Activated naive CD4-positive, alpha-beta T cell treated with anti-CD3 and anti-CD28 coated beads, Interleukin-2, amount 50 U/mL, for 24 hours (primary cell): ENCODE measurements at regions not wholly inside any gene's neighbourhood (a gene's known extent, or its start where the extent isn't known, plus 50 kb on each side); places are given as distances from the start of the nearest gene placed in this dataset.
"Not testable (repeated sequence)": the region's sequence is repeated elsewhere in the genome, so short reads cannot be mapped to it uniquely, and the experiment has no call there.

Source experiments
- H3K27ac Mint-ChIP-seq: one replicate; pipeline ENCODE4 v1.8.0; 2021; ENCODE audit warnings: mild to moderate bottlenecking, mixed read lengths
- H3K27me3 Mint-ChIP-seq: one replicate; pipeline ENCODE4 v1.8.0; 2021; ENCODE audit warnings: mixed read lengths
- H3K36me3 Mint-ChIP-seq: one replicate; pipeline ENCODE4 v1.8.0; 2021; ENCODE audit warnings: mixed read lengths
- H3K4me1 Mint-ChIP-seq: one replicate; pipeline ENCODE4 v1.8.0; 2021; ENCODE audit warnings: mixed read lengths
- H3K4me3 Mint-ChIP-seq: one replicate; pipeline ENCODE4 v1.8.0; 2021; ENCODE audit warnings: mild to moderate bottlenecking, mixed read lengths
- H3K9me3 Mint-ChIP-seq: one replicate; pipeline ENCODE4 v1.8.0; 2021; ENCODE audit warnings: mixed read lengths

DNA sequence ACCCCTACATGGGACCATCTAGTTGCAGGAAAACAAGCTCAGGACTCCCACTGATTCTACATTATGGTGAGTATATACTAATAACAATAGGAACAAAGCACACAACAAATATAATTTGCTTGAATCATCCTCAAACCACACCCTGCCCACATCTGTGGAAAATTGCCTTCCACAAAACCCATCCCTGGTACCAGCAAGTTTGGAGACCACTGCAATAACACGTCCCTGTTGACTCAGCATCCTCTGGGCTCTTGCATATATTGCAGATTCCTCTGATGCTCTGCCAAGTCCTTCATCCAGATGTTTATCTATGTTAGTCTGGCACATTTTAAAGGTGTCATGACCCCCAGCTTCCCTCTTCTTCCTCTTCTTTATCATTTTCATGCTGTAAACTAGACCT is 138.4 kb downstream of the PCTP start:
- Mint-ChIP-seq H3K27ac (no peak overlapping the region), H3K27me3 (peaks cover 5% of the 10 kb centered on the region), H3K36me3 (peaks cover 1% of the 10 kb centered on the region), H3K4me3 (no peak overlapping the region), H3K4me1 (no peaks in the 10 kb centered on the region), H3K9me3 (peaks cover 6% of the 10 kb centered on the region)

DNA sequence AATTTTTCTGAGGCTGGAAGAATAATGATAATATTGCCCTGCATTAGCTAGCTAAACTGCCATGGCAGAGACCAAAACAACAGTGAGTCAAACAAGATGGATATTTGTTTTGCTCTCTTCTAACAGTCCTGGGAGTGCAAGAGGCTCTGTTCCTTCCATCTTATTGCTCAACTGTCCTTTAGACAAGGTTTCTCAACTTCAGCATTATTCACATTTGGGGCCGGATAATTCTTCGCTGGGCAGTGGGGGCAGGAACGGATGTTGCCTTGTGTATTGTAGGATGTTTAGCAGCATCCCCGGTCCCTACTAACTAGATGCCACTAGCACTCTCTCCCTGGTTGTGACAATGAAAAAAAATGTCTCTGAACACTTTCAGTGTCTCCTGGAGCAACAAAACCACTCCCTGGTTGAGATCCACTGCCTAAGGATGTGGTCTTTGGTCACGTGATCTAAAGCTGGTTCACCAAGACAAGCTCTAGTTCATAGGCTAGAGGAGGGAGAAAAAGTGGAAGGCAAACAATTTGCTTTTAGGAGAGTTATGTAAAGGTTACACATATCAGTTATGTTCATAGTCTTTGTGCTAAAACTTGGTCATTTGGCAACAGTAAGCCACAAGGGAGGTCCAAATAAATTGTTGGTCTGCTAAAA is 144.4 kb downstream of the PCTP start:
- H3K36me3 Mint-ChIP-seq, result no peaks in the 10 kb centered on the region
- H3K4me3 Mint-ChIP-seq, result no peak overlapping the region
- H3K4me1 Mint-ChIP-seq, result no peaks in the 10 kb centered on the region
- no peaks in the 10 kb centered on the region for H3K9me3 Mint-ChIP-seq
- peaks cover 5% of the 10 kb centered on the region for H3K27me3 Mint-ChIP-seq
- peak overlapping the region; percentile 1 for H3K27ac Mint-ChIP-seq

DNA sequence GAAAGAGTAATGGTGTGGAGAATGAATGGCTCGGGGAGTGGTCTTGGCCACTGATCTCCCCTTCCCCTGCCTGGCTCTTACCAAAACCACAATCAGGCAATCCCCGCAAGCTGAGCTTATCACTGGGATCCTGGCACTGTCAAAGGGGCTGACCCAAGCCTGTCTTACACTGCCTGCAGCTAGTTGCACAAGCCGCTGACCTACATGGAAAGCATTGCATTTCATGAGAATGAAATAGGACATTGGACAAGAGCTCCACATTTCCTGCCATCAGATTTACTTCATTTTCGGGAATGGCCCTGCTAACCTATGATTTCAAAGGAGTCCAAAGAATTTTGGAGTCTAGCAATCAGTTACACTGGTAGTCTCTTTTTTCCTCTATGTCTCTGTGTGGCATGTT is 146.4 kb downstream of the PCTP start:
- Mint-ChIP-seq H3K4me1 (no peaks in the 10 kb centered on the region), H3K36me3 (no peaks in the 10 kb centered on the region), H3K4me3 (no peak overlapping the region), H3K27ac (no peak overlapping the region), H3K9me3 (no peaks in the 10 kb centered on the region), H3K27me3 (peaks cover 2% of the 10 kb centered on the region)

DNA sequence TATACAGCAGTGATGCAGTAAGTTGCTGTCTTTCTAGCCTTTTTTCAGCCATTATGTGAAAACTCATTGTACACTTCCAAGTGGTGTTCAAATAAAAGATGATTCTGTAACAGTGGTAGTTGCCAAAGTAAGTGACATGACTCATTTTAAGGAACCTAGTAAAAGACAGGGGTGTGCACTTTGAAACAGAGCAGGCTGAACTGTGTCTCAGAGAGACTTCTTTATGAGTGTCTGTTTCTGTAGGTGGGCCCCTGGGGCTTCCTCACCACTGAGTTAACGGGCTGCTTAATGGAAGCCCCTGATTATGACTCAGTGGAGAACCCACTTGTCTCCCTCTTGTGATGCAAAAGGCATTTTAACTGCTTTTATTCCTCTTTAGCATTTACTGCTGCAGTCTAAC is 147.3 kb downstream of the PCTP start:
- no peaks in the 10 kb centered on the region for H3K36me3 Mint-ChIP-seq
- H3K4me3 Mint-ChIP-seq, result no peak overlapping the region
- no peak overlapping the region for H3K27ac Mint-ChIP-seq
- peaks cover 2% of the 10 kb centered on the region for H3K27me3 Mint-ChIP-seq
- H3K4me1 Mint-ChIP-seq, result no peaks in the 10 kb centered on the region
- H3K9me3 Mint-ChIP-seq, result no peaks in the 10 kb centered on the region

DNA sequence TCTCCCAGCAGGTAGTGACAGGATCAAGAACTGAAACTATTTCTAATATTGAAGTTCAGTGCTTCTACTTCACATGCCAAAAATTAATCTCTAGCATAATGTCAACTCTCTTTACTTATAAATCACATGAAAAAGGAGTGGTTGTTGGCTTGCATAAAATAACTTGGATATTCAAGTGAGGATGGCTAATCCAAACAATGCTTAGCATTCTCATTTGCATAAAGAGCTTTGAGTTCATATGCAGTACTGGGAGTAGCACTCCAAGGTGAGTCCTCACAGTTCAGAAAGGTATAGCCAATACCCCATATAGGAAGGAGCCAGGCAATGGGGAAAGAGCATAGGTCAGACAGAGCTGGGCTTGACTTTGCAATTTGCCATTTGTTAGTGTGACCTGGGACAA is 149.3 kb downstream of the PCTP start:
- Mint-ChIP-seq H3K27me3 (peaks cover 2% of the 10 kb centered on the region), H3K27ac (no peak overlapping the region), H3K4me3 (no peak overlapping the region), H3K36me3 (no peaks in the 10 kb centered on the region), H3K4me1 (no peaks in the 10 kb centered on the region), H3K9me3 (no peaks in the 10 kb centered on the region)

DNA sequence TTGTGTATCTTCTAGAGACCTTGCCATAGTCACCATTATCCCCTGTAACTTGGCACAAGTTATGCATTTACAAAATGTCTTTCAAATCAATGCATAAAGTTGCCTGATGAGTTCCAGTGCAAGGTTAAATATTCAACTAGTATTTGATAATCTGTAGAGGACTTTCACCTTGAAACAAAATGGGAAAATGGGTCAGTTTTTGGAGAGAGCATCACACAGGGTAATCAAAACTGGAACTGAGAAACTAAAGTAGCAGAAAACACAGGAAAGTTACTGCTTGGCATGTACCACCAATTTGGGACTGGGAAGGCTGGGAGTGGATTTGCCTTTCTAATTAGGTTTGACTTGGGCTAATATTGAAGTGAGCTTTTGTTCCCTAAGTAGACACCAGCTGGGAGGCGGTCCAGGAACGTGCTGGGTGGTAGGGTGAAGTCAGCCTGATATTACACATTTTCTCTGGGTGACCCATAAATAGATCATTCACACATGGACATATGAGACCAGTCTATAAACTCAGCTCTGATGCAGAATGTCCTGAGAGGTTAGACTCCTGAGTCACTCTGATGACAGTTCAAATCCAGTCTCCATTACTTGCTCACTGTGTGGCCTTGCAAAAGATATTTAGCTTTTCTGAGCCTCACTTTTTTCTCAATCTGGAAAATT is 152.3 kb downstream of the PCTP start:
- Mint-ChIP-seq H3K27me3 (no peaks in the 10 kb centered on the region), H3K4me1 (no peaks in the 10 kb centered on the region), H3K36me3 (no peaks in the 10 kb centered on the region), H3K4me3 (no peak overlapping the region), H3K9me3 (no peaks in the 10 kb centered on the region), H3K27ac (no peak overlapping the region)

DNA sequence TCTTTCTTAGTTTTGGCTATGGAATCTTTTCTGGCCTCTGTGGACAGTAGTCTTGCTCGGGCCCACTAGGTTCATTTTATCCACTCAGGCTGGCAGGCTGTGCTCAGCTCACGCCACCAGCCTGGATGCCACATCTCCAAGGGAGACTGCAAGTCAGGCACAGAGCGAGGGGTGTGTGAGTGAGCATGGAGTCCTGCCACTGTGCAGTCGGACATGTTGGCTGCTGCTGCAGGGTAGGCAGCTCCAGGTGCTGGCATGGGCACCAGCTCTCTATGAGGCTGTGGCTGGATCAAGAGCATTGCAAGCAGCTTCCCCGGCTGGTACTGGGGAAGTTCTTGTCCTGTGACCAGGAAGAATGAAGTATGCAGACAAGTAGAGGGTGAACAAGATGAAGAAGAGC is 158.9 kb downstream of the PCTP start:
- Mint-ChIP-seq H3K4me1 (no peaks in the 10 kb centered on the region), H3K9me3 (no peaks in the 10 kb centered on the region), H3K4me3 (no peak overlapping the region), H3K27ac (no peak overlapping the region), H3K36me3 (no peaks in the 10 kb centered on the region), H3K27me3 (peaks cover 2% of the 10 kb centered on the region)

DNA sequence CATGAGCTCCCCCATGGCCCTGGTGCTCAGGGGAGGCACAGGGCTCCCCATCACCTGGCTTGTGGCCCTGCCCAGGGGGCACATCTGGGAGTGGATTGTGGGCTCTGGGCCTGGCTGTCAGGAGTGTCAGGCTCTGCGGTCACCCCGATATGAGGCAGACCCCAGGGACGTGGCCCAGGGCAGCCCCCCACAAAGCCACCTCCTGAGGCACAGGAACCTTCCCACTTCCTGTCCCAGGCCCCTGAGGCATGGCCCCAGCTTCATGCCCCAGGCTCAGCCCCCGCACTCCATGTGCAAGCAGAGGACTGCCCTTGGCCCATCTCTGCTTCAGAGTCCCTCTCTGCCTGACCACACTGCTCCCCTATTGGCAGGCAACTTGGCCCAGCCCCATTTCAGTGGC is 160.3 kb downstream of the PCTP start:
- Mint-ChIP-seq H3K27me3 (peaks cover 2% of the 10 kb centered on the region), H3K36me3 (no peaks in the 10 kb centered on the region), H3K4me3 (no peak overlapping the region), H3K27ac (no peak overlapping the region), H3K4me1 (no peaks in the 10 kb centered on the region), H3K9me3 (no peaks in the 10 kb centered on the region)

DNA sequence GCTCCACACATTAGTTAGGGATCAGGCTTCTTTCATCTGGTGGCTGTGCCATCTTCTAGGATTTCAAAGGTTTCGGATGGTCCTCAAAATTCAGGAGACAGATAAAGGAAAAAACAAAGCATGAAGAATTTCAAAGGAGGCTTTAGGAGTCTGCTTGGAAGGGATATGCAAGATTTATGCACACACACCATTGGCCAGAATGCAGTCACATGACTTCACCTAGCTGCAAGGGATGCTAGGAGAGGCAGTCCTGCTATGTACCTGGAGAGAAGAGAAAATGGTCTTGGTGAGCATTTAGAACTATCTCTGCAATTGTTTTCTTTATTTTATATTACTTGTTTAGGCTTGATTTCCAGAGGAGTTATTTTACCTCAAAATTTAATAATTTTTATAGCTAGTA is 174.6 kb downstream of the PCTP start:
- no peaks in the 10 kb centered on the region for H3K36me3 Mint-ChIP-seq
- H3K27me3 Mint-ChIP-seq, result no peaks in the 10 kb centered on the region
- H3K4me3 Mint-ChIP-seq, result no peak overlapping the region

DNA sequence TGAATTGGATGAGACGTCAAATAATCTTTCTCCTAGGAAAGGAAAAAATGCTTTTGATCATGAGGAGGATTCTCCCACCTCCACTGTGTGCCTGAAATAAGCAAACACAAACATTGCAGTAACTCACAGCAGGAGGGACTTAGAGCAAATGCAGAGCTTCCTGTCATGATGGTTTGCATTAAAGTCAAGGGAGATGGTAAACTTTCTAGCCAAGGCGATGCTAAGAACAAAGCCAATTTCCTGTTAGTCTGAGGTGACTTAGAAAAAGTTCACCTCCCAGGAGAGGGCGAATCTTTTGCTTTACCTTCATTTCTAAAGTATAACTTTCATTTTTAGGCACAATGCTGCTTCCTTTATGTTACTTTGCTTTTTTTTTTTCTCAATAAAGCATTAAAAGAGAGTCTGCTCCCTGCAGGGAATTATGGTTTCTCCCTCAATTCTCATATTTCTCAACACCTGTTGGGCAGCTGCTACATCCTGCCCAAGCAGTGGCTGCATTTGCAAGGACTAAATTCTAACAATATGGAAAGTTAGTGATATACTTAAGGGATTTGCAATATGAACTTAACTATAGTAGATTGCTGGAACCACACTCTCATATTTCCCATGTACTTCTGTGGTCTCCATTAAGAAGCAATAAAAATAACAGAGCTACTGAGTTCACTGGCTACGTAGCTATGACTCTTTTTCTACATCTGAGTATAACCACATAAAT is 175.6 kb downstream of the PCTP start:
- Mint-ChIP-seq H3K4me1 (peaks cover 19% of the 10 kb centered on the region), H3K9me3 (peaks cover 5% of the 10 kb centered on the region), H3K36me3 (no peaks in the 10 kb centered on the region), H3K27me3 (no peaks in the 10 kb centered on the region), H3K27ac (peak overlapping the region; percentile 77), H3K4me3 (no peak overlapping the region)

More for the DNA sequence above, 174.6 kb downstream of the PCTP start:
- Mint-ChIP-seq H3K4me1 (peaks cover 19% of the 10 kb centered on the region), H3K27ac (no peak overlapping the region), H3K9me3 (peaks cover 5% of the 10 kb centered on the region)

DNA sequence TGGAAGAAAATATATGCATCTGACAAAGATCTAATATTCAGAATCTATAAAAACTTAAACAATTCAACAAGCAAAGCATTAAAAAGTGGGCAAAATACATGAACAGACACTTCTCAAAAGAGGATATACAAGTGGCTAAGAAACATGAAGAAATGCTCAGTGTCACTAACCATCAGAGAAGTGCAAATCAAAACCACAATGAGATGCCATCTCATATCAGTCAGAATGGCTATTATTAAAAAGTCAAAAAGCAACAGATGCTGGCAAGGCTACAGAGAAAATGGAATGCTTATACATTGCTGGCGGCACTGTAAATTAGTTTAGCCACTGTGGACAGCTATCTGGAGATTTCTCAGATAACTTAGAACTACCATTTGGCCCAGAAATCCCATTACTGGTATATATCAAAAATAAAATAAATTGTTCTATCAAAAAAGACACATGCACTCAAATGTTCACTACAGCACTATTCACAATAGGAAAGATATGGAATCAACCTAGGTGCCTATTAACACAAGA is 179.5 kb downstream of the PCTP start:
- Mint-ChIP-seq H3K27me3 (no peaks in the 10 kb centered on the region), H3K9me3 (peaks cover 2% of the 10 kb centered on the region), H3K27ac (no peak overlapping the region), H3K4me3 (no peak overlapping the region), H3K36me3 (no peaks in the 10 kb centered on the region), H3K4me1 (peaks cover 17% of the 10 kb centered on the region)

DNA sequence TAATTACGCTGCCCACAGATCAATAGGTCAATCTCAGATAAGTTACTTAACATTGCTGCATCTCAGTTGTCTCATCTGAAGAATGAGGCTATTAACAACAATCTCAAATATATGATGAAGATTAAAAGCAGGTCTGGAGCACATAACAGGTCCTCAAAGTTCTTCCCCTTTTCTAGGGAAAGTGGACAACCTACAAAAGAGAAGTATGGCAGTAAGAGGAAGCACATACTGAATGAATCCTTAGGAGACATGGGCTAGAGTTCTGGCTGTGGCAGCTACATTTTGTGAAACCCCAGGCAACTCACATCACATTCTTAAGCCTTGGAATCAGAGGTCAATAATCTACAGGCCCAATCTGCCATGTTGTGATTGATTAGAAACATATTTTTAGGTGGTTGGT is 180.6 kb downstream of the PCTP start:
- Mint-ChIP-seq H3K4me1 (peaks cover 7% of the 10 kb centered on the region), H3K9me3 (no peaks in the 10 kb centered on the region), H3K27me3 (no peaks in the 10 kb centered on the region), H3K36me3 (no peaks in the 10 kb centered on the region), H3K27ac (no peak overlapping the region), H3K4me3 (no peak overlapping the region)

DNA sequence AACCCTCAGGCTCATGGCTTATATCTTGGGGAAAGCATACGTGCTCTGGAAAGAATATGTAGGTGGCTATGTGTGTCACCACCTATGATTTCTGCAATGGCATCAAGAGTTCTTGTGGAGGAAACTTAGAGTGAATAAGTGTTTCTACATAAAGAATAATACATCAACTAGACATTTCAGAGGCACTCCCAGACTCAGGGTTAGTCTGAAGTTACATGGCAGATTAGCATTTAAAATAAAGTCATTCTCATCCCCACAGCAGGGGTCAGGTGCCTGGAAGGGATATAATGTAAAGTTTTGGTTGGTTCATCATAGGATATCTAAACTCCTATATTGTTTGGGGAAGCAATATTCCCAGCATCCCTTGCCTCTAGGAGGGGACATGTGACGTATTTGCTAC is 182.1 kb downstream of the PCTP start:
- no peak overlapping the region for H3K4me3 Mint-ChIP-seq

DNA sequence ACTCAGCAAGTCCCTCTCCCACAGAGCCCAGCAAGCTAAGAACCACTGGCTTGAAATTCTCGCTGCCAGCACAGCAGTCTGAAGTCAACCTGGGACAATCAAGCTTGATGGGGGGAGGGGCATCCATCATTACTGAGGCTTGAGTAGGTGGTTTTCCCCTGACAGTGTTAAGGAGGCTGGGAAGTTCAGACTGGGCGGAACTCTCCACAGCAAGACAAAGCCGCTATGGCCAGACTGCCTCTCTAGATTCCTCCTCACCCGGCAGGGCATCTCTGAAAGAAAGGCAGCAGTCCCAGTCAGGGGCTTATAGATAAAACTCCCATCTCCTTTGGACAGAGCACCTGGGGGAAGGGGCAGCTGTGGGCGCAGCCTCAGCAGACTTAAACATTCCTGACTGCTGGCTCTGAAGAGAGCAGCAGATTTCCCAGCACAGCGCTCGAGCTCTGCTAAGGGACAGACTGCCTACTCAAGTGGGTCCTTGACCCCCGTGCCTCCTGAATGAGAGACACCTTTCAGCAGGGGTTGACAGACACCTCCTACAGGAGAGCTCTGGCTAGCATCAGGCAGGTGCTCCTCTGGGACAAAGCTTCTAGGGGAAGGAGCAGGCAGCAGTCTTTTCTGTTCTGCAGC is 188.4 kb downstream of the PCTP start:
- not testable (repeated sequence) for H3K4me1 Mint-ChIP-seq, H3K27ac Mint-ChIP-seq, H3K27me3 Mint-ChIP-seq, H3K36me3 Mint-ChIP-seq, H3K4me3 Mint-ChIP-seq
- peaks cover 17% of the 10 kb centered on the region for H3K9me3 Mint-ChIP-seq

More for the DNA sequence above, 182.1 kb downstream of the PCTP start:
- Mint-ChIP-seq H3K36me3 (no peaks in the 10 kb centered on the region), H3K27me3 (no peaks in the 10 kb centered on the region), H3K4me1 (peaks cover 4% of the 10 kb centered on the region), H3K27ac (no peak overlapping the region), H3K9me3 (no peaks in the 10 kb centered on the region)

DNA sequence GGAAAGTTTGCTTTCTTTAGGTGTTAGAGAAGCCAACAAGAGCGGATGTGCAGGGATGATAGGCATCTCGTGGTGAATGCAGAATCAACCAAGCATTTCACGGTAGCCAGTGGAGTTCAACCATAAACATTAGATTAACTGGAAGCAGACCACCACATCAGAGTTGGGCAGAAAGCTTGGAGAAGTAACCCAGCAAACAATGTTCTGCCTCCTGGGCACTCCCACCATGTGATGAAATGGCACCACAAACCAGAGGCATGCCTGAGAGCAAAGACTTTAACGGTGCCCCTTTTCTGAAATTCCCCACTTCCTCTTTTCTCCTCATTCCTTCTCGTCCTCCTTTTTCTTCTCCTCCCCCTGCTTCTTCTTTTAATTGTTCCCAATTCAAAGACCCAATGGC is 193.5 kb upstream of the ANKFN1 start:
- Mint-ChIP-seq H3K27ac (no peak overlapping the region), H3K27me3 (no peaks in the 10 kb centered on the region), H3K36me3 (no peaks in the 10 kb centered on the region), H3K9me3 (no peaks in the 10 kb centered on the region), H3K4me1 (no peaks in the 10 kb centered on the region), H3K4me3 (no peak overlapping the region)

DNA sequence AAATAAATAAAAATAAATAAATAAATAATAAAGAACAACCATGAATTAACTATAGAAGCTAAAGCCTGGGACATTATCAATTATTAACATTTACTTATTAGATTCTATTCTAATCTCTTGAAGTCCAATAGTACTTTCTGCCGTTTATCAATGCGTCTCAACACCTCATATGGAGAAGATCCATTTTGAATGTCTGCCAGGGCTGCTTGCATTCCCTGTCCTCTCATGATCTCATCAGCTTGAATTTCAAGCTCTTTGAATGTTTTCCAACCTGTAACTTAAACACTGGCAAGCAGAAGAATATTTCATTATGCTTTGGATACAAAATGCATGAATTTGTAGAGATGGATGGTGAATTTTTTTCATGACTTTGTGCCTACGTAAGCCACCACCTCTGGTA is 191.9 kb upstream of the ANKFN1 start:
- Mint-ChIP-seq H3K9me3 (no peaks in the 10 kb centered on the region), H3K27ac (no peak overlapping the region), H3K27me3 (no peaks in the 10 kb centered on the region), H3K36me3 (no peaks in the 10 kb centered on the region), H3K4me1 (no peaks in the 10 kb centered on the region), H3K4me3 (no peak overlapping the region)
